HG03196 (cell line): ENCODE measurements at regions not wholly inside any gene's neighbourhood (a gene's known extent, or its start where the extent isn't known, plus 50 kb on each side); places are given as distances from the start of the nearest gene placed in this dataset.
"Not testable (repeated sequence)": the region's sequence is repeated elsewhere in the genome, so short reads cannot be mapped to it uniquely, and the experiment has no call there.

Experiments used
- ATAC-seq: cut with Tn5 transposase; IDR thresholded peaks from one replicate; pipeline ENCODE4 v1.9.1; 2021; ENCODE audit not compliant: unreplicated experiment

- no peak for ATAC-seq
These were observed 332.7 kb upstream of the MAGI2 start for GRCh38 chr7:79786187-79786586.

DNA sequence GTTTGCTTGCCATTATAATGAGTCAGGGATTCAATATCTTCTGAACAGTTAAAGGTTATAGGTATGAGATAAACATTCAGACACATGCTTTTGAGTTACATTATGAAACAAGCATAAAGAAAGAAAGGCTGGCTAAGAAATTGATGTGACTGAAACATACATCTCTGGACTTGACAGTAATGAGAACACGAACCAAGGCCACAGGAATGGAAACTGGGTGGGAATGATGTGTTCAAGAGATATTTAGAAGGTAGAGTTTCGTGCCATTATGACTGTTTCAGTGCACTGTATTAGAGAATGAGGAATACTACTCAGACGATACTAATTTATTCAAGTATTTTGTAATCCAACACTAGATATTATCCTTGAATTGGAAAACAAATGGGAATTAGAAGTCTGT, 332.1 kb upstream of the MAGI2 start:
- ATAC-seq = no peak

DNA sequence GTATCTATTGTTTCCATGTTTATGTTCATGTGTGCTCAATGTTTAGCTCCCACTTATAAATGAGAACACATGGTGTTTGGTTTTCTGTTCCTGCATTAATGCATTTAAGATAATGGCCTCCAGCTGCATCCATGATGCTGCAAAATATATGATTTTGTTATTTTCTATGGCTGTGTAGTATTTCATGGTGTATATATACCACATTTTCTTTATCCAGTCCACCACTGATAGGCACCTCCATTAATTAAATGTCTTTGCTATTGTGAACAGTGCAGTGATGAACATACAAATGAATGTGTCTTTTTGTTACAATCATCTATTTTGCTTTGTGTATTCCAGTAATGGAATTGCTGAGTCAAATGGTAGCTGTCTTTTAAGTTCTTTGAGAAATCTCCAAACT, 329.4 kb upstream of the MAGI2 start:
- ATAC-seq = no peak

DNA sequence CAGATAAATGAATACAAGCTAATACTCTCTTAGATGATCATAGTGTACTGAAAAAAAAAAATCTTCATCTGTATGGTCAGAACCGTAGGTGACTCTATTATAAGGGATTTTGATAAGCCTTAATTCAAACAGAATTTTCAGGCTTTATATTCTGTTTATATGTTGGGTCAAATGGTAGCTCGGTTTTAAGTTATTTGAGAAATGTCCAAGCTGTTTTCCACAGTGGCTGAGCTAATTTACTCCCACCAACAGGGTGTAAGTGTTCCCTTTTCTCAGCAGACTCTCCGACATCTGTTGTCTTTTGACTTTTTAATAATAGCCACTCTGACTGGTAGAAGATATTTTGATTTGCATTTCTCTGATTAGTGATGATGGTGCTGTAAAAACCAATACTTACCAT, 328.8 kb upstream of the MAGI2 start:
- ATAC-seq = no peak

DNA sequence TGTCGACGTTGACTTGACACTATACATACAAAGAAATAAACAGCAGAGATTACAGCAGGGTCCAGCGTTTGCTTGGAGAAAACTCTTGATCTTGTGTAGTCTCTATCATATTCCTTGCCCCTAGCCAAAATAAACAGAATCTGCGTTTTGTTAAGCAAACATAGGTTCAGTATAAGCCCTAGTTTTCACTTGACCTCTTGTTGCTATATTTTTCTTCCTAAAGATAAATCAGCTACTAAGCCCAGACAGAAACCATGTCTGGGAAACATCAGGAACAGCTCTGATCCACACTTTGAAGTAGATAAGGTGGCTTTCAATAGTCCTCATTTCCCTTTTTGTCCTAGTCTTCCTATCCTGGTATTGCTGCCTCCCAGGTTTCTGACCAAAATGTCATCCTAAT, 328.2 kb upstream of the MAGI2 start:
- no peak for ATAC-seq

DNA sequence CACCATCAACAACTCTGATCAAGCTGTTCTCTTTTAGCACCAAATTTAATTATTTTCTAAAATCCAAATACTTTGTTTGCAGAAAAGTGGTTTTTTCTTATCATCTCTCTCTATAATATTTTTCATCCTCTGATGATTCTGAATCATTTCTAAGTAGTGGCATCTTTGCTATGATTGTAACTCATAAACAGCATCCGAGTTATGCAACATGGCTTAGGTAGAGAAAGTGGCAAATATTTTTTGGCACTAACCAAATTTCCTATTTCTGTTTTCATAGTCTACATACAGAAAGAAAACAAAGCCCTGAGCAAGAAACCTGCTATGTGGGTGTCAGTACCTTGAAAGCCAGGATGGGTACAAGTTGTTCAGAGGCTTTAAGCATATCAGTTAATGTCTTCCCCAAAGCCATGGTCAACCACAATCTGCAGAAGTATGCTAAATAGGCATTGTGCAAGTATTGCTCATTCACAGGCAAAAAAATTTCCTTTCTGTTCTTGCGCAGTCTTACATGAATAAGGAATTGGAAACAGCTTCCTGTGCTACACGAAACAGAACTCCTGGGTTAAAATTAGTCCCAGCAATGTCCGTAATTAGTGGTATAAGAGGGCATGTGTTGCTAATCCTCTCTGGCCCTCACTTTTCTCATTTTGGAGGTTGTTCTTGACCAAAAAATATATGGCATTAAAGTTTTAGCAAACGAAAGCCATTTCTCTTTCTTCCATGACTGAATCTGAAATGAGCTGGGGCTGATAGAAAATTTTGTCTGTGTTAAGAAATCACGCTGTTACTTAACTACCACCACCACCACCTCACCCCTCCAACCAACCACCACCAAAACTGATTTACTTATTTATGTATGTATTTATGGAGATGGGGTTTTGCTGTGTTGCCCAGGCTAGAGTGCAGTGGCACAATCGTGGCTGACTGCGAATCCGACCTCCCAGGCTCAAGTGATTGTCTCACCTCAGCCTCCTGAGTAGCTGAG, 325.6 kb upstream of the MAGI2 start:
- ATAC-seq = no peak

- no peak for ATAC-seq
These were observed 322.4 kb upstream of the MAGI2 start for GRCh38 chr7:79775911-79776310.

- ATAC-seq = no peak
These were observed 320.7 kb upstream of the MAGI2 start for GRCh38 chr7:79774150-79774549.

DNA sequence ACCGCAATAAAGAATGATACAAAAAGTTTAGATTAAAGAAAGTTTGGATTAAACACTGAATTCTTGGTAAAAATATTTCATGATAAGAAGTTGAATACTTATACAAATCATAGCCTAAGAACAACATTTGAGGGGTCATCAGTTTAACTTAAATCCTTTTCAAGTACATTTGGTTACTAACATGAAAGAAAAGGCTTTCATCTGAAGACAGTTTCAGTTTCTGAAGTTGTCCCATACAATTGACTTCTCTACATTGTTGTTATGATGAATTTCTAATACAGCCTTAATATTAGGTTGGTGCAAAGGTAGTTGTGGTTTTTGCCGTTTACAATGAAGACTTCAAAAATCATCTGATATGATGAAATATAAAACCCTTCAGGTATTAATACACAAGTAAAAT, 317.5 kb upstream of the MAGI2 start:
- no peak for ATAC-seq

GRCh38 chr7:79770063-79770462, 316.6 kb upstream of the MAGI2 start:
- no peak for ATAC-seq

DNA sequence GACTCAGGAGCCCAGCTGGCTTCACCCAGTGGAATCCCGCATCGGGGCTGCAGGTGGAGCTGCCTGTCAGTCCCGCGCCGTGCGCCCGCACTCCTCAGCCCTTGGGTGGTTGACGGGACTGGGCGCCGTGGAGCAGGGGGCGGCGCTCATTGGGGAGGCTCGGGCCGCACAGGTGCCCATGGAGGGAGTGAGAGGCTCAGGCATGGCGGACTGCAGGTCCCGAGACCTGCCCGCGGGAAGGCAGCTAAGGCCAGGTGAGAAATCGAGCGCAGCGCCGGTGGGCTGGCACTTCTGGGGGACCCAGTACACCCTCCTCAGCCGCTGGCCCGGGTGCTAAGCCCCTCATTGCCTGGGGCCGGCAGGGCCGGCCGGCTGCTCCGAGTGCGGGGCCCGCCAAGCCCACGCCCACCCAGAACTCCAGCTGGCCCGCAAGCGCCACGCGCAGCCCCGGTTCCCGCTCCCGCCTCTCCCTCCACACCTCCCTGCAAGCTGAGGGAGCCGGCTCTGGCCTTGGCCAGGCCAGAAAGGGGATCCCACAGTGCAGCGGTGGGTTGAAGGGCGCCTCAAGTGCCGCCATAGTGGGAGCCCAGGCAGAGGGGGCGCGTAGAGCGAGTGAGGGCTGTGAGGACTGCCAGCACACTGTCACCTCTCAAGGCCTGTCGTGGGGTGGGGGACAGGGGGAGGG, 314.6 kb upstream of the MAGI2 start:
- not testable (repeated sequence) for ATAC-seq

DNA sequence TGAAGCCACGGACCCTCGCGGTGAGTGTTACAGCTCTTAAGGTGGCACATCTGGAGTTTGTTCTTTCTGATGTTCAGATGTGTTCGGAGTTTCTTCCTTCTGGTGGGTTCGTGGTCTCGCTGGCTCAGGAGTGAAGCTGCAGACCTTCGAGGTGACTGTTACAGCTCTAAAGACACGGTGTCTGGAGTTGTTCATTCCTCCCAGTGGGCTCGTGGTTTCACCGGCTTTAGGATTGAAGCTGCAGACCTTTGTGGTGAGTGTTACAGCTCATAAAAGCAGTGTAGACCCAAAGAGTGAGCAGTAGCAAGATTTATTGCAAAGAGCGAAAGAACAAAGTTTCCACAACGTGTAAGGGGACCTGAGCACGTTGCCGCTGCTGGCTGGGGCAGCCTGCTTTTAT, 313.7 kb upstream of the MAGI2 start:
- not testable (repeated sequence) for ATAC-seq

- ATAC-seq = no peak
These were observed 308.5 kb upstream of the MAGI2 start for GRCh38 chr7:79761876-79762429.

DNA sequence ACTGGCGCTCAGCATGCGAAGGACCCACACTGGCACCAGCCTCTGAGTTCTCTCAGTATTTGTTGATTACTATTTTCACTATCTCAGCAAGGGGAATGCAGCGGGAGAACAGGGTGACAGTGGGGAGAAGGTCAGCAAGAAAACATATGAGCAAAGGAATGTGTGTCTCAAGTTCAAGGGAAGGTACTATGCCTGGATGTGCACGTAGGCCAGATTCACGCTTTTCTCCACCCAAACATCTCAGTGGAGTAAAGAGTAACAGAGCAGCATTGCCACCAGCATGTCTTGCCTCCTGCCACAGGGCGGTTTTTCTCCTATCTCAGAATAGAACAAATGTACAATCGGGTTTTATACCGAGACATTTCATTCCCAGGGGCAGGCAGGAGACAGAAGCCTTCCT, 297.5 kb upstream of the MAGI2 start:
- ATAC-seq = not testable (repeated sequence)

GRCh38 chr7:79749856-79750255, 296.4 kb upstream of the MAGI2 start:
- no peak for ATAC-seq

- no peak for ATAC-seq
These were observed 288.2 kb upstream of the MAGI2 start for GRCh38 chr7:79741684-79742083.

DNA sequence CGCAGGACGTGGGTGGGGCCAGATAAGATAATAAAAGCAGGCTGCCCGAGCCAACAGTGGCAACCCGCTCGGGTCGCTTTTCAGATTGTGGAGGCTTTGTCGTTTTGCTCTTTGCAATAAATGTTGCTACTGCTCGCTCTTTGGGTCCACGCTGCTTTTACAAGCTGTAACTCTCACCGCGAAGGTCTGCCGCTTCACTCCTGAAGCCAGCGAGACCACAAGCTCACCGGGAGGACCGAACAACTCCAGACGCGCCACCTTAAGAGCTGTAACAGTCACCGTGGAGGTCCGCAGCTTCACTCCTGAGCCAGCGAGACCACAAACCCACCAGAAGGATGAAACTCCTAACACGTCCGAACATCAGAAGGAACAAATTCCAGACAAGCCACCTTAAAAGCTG, 286.6 kb upstream of the MAGI2 start:
- no peak for ATAC-seq

- not testable (repeated sequence) for ATAC-seq
These were observed 285.7 kb upstream of the MAGI2 start for GRCh38 chr7:79739036-79739709.

- no peak for ATAC-seq
These were observed 283.0 kb upstream of the MAGI2 start for GRCh38 chr7:79736418-79736817.

DNA sequence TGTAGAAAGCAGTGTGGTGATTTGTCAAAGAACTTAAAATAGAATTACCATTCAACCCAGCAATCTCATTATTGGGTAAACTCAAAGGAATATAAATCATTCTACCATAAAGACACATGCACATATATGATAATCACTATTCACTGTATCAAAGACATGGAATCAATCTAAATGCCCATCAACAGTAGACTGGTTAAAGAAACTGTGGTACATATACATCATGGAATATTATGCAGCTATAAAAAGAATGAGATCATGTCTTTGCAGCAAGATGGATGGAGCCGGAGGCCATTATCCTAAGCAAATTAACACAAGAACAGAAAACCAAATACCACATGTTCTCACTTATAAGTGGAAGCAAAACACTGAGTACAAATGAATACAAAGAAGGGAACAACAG, 281.5 kb upstream of the MAGI2 start:
- no peak for ATAC-seq

DNA sequence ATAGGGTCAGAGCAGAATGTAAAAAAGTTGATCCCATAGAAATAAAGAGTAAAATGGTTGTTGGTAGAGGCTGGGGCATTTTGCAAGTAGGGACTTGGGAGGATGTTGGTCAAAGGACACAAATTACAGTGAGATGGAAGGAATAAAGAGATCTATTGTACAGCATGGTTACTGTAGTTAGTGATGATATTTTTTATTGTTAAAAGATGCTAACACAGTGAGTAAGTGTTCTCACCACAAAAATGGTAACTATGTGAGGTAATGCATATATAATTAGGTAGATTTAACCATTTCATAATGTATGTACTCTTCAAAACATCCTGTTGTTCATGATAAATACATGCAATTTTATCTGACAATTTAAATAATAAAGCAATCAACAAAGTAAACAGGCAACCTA, 280.7 kb upstream of the MAGI2 start:
- ATAC-seq = no peak
